ENCODE measurements at regions not wholly inside any gene's neighbourhood (a gene's known extent, or its start where the extent isn't known, plus 50 kb on each side); places are given as distances from the start of the nearest gene placed in this dataset.

DNA sequence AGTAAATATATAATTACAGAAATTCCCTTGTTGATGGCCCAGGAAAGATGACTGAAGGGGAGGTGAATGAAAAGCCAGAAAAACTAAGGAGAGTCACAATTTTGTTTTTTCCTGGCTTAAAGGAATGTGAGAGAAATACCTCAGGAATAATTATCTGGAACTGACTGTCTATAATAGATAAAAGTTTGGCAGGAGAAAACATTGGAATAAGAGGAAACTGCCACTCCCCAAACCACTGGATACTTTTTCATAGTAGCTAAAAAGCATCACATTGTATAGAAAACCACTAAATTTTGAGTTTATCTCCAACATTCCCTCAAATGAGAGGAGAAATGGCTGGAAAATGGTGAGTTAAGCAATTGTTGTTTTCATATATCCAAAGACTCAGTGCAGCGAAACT lies 326.0 kb downstream of the NPR3 start:
- TF ChIP-seq, protein P1, sequence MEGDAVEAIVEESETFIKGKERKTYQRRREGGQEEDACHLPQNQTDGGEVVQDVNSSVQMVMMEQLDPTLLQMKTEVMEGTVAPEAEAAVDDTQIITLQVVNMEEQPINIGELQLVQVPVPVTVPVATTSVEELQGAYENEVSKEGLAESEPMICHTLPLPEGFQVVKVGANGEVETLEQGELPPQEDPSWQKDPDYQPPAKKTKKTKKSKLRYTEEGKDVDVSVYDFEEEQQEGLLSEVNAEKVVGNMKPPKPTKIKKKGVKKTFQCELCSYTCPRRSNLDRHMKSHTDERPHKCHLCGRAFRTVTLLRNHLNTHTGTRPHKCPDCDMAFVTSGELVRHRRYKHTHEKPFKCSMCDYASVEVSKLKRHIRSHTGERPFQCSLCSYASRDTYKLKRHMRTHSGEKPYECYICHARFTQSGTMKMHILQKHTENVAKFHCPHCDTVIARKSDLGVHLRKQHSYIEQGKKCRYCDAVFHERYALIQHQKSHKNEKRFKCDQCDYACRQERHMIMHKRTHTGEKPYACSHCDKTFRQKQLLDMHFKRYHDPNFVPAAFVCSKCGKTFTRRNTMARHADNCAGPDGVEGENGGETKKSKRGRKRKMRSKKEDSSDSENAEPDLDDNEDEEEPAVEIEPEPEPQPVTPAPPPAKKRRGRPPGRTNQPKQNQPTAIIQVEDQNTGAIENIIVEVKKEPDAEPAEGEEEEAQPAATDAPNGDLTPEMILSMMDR (IDR thresholded peaks at IDR 0.05) = no peak
- TF ChIP-seq POLR2AphosphoS5 (IDR thresholded peaks at IDR 0.05) = no peak
- no peak for TF ChIP-seq POLR2A (IDR thresholded peaks at IDR 0.05)
